ENCODE measurements at regions not wholly inside any gene's neighbourhood (a gene's known extent, or its start where the extent isn't known, plus 50 kb on each side); places are given as distances from the start of the nearest gene placed in this dataset.

- Histone ChIP-seq H3K9me3 (no peaks in the 10 kb centered on the region), H3K36me3 (no peaks in the 10 kb centered on the region), H3K27me3 (replicated peaks; ENCODE audit: insufficient read depth) (no peaks in the 10 kb centered on the region), H3K4me3 (no peak overlapping the region), H3K4me1 (ENCODE audit: control insufficient read depth in 1 of 2, low read depth in 2 of 2) (no peaks in the 10 kb centered on the region), H3K27ac (no peak overlapping the region)
- no peak for ATAC-seq (ENCODE audit: insufficient number of reproducible peaks, low FRiP score, low read depth)
- TF ChIP-seq CTCF (IDR thresholded peaks at IDR 0.05) = peak; percentile 63
- no peak for DNase-seq (ENCODE audit: low spot score)
Observed at GRCh38 chr18:59988098-59988706, 88.4 kb downstream of the PMAIP1 start.

GRCh38 chr18:59987102-59987501 lies 87.3 kb downstream of the PMAIP1 start:
- Histone ChIP-seq H3K9me3 (no peaks in the 10 kb centered on the region), H3K27ac (no peak overlapping the region), H3K27me3 (replicated peaks; ENCODE audit: insufficient read depth) (no peaks in the 10 kb centered on the region), H3K4me1 (ENCODE audit: control insufficient read depth in 1 of 2, low read depth in 2 of 2) (no peaks in the 10 kb centered on the region), H3K4me3 (no peak overlapping the region), H3K36me3 (no peaks in the 10 kb centered on the region)
- DNase-seq (ENCODE audit: low spot score) (no peak), ATAC-seq (ENCODE audit: insufficient number of reproducible peaks, low FRiP score, low read depth) (no peak)
- TF ChIP-seq CTCF (IDR thresholded peaks at IDR 0.05) = no peak

GRCh38 chr18:59986139-59986538 lies 86.3 kb downstream of the PMAIP1 start:
- no peaks in the 10 kb centered on the region for H3K27me3 ChIP-seq (replicated peaks; ENCODE audit: insufficient read depth)

GRCh38 chr18:59985289-59985688 lies 85.5 kb downstream of the PMAIP1 start:
- Histone ChIP-seq H3K27ac (no peak overlapping the region), H3K9me3 (no peaks in the 10 kb centered on the region), H3K27me3 (replicated peaks; ENCODE audit: insufficient read depth) (no peaks in the 10 kb centered on the region), H3K4me1 (ENCODE audit: control insufficient read depth in 1 of 2, low read depth in 2 of 2) (no peaks in the 10 kb centered on the region), H3K36me3 (no peaks in the 10 kb centered on the region), H3K4me3 (no peak overlapping the region)
- TF ChIP-seq CTCF (IDR thresholded peaks at IDR 0.05) = no peak
- DNase-seq (ENCODE audit: low spot score) (no peak), ATAC-seq (ENCODE audit: insufficient number of reproducible peaks, low FRiP score, low read depth) (no peak)

More at GRCh38 chr18:59986139-59986538, 86.3 kb downstream of the PMAIP1 start:
- Histone ChIP-seq H3K4me1 (ENCODE audit: control insufficient read depth in 1 of 2, low read depth in 2 of 2) (no peaks in the 10 kb centered on the region), H3K9me3 (no peaks in the 10 kb centered on the region), H3K27ac (no peak overlapping the region), H3K36me3 (no peaks in the 10 kb centered on the region), H3K4me3 (no peak overlapping the region)
- no peak for TF ChIP-seq CTCF (IDR thresholded peaks at IDR 0.05)
- DNase-seq (ENCODE audit: low spot score) = no peak
- no peak for ATAC-seq (ENCODE audit: insufficient number of reproducible peaks, low FRiP score, low read depth)

- Histone ChIP-seq H3K27ac (no peak overlapping the region), H3K4me1 (ENCODE audit: control insufficient read depth in 1 of 2, low read depth in 2 of 2) (no peaks in the 10 kb centered on the region), H3K27me3 (replicated peaks; ENCODE audit: insufficient read depth) (no peaks in the 10 kb centered on the region), H3K4me3 (no peak overlapping the region), H3K36me3 (no peaks in the 10 kb centered on the region), H3K9me3 (no peaks in the 10 kb centered on the region)
- ATAC-seq (ENCODE audit: insufficient number of reproducible peaks, low FRiP score, low read depth) (no peak), DNase-seq (ENCODE audit: low spot score) (no peak)
- TF ChIP-seq CTCF (IDR thresholded peaks at IDR 0.05) = no peak
Observed at GRCh38 chr18:59983506-59983905, 83.7 kb downstream of the PMAIP1 start.
